A549 (cell line): ENCODE measurements at regions not wholly inside any gene's neighbourhood (a gene's known extent, or its start where the extent isn't known, plus 50 kb on each side); places are given as distances from the start of the nearest gene placed in this dataset.

Experiments
- ATAC-seq, 2 experiments: fragments of 200-7000 bp in 1 of 2; fragments of >200 bp in 1 of 2; cut with Nextera tagmentation in 1 of 2; cut with Tn5 transposase in 1 of 2; 3 replicates each; pipeline versions ENCODE4 v1.8.0 to v1.9.1; 2018 to 2020; ENCODE audit warnings: mild to moderate bottlenecking in 1 of 2, moderate library complexity in 1 of 2
- CTCF ChIA-PET: fragments of 300-600 bp; sonication (Branson Sonifier 250); formaldehyde crosslinking; extraction: SDS; loops from one replicate; lab custom pipeline; 2021; ENCODE audit warnings: antibody characterized with exemption, inconsistent platforms; lab: Yijun Ruan, JAX
- POLR2A ChIA-PET: fragments of 350-600 bp; formaldehyde crosslinking; extraction: SDS; loops from one replicate; lab custom pipeline; 2021; ENCODE audit warnings: antibody characterized with exemption, inconsistent platforms; lab: Yijun Ruan, JAX
- DNase-seq, 2 experiments: peaks; one replicate each; pipeline versions ENCODE4 v3.0.0 to v3.0.0-alpha.2; 2011 to 2016; ENCODE audit warnings: low read depth in 1 of 2, low spot score in 1 of 2
- FAIRE-seq: peaks from 2 replicates; lab custom pipeline; 2011; peaks lifted over from hg19 to GRCh38; lab: Jason Lieb, UNC
- H3K27ac ChIP-seq, 2 experiments: fragments of >200 bp; sonication (Bioruptor Twin); formaldehyde crosslinking; 3 replicates each; pipeline ENCODE4 v1.5.1; 2016 to 2017
- H3K4me1 ChIP-seq: fragments of >200 bp; sonication (Bioruptor Twin); formaldehyde crosslinking; 3 replicates; pipeline ENCODE4 v1.6.1; 2016
- H3K4me2 ChIP-seq: fragments of >200 bp; sonication (Bioruptor Twin); formaldehyde crosslinking; 3 replicates; pipeline ENCODE4 v1.6.1; 2016
- H3K4me3 ChIP-seq: fragments of >200 bp; sonication (Bioruptor Twin); formaldehyde crosslinking; 3 replicates; pipeline ENCODE4 v1.5.1; 2016
- H3K9me3 ChIP-seq: fragments of >200 bp; sonication (Bioruptor Twin); formaldehyde crosslinking; 3 replicates; pipeline ENCODE4 v1.6.1; 2016
- ATOH8 ChIP-seq: fragments of 250-450 bp; sonication (Bioruptor Pico); IDR thresholded peaks from 2 replicates; pipeline ENCODE4 v1.5.0; 2020; ENCODE audit warnings: low read depth, mild to moderate bottlenecking, moderate library complexity
- CEBPB ChIP-seq, 2 experiments: fragments of >200 bp in 1 of 2; sonication (Bioruptor Twin) in 1 of 2; formaldehyde crosslinking in 1 of 2; IDR thresholded peaks; 2 replicates each; pipeline ENCODE4 v1.6.1; 2012 to 2016
- CTCF ChIP-seq: fragments of >200 bp; sonication (Bioruptor Twin); formaldehyde crosslinking; IDR thresholded peaks from 3 replicates; pipeline ENCODE4 v1.5.1; 2016
- E2F6 ChIP-seq: IDR thresholded peaks from 2 replicates; pipeline ENCODE4 v1.6.1; 2012; ENCODE audit warnings: low read depth, borderline replicate concordance
- EHF ChIP-seq: fragments of 250-450 bp; sonication (Bioruptor Pico); IDR thresholded peaks from 2 replicates; pipeline ENCODE4 v1.5.0; 2020; ENCODE audit warnings: mild to moderate bottlenecking
- EHMT2 ChIP-seq: fragments of 200-600 bp; sonication (generic); IDR thresholded peaks from 2 replicates; pipeline ENCODE4 v1.6.1; 2016; ENCODE audit warnings: antibody characterized with exemption, low read depth, mild to moderate bottlenecking, moderate library complexity
- ELK1 ChIP-seq: fragments of 150-350 bp; IDR thresholded peaks from 2 replicates; pipeline ENCODE4 v1.6.1; 2014; ENCODE audit warnings: low read depth, mild to moderate bottlenecking, low read length
- FOSB ChIP-seq: fragments of 250-450 bp; sonication (Bioruptor Pico); IDR thresholded peaks from 2 replicates; pipeline ENCODE4 v1.5.0; 2020; ENCODE audit warnings: mild to moderate bottlenecking, moderate library complexity
- FOSL2 ChIP-seq, 2 experiments: fragments of 450-650 bp in 1 of 2; fragments of >200 bp in 1 of 2; sonication (Bioruptor Twin) in 1 of 2; formaldehyde crosslinking; IDR thresholded peaks; 2 replicates each; pipeline versions ENCODE4 v1.5.0 to v1.6.1; 2016 to 2020; ENCODE audit warnings: mild to moderate bottlenecking in 1 of 2, moderate library complexity in 1 of 2
- FOXS1 ChIP-seq: fragments of 250-450 bp; sonication (Bioruptor Pico); IDR thresholded peaks from 2 replicates; pipeline ENCODE4 v1.5.0; 2020; ENCODE audit warnings: mild to moderate bottlenecking, moderate library complexity
- HDAC2 ChIP-seq: fragments of 200-600 bp; sonication (generic); IDR thresholded peaks from 2 replicates; pipeline ENCODE4 v1.6.1; 2016
- HEYL ChIP-seq: fragments of 250-450 bp; sonication (Bioruptor Pico); IDR thresholded peaks from 2 replicates; pipeline ENCODE4 v1.8.0; 2021; ENCODE audit warnings: mild to moderate bottlenecking, moderate library complexity
- HOXA7 ChIP-seq: fragments of 250-450 bp; sonication (Bioruptor Pico); IDR thresholded peaks from 2 replicates; pipeline ENCODE4 v1.5.0; 2020; ENCODE audit warnings: mild to moderate bottlenecking, moderate library complexity
- HOXB13 ChIP-seq: fragments of 250-450 bp; sonication (Bioruptor Pico); IDR thresholded peaks from 2 replicates; pipeline ENCODE4 v1.5.0; 2020; ENCODE audit warnings: low read depth, mild to moderate bottlenecking, moderate library complexity
- JUN ChIP-seq, 2 experiments: fragments of >200 bp; sonication (Bioruptor Twin); formaldehyde crosslinking; IDR thresholded peaks; 2 replicates in 1 of 2; 3 replicates in 1 of 2; pipeline ENCODE4 v1.6.1; 2016 to 2017
- KDM1A ChIP-seq: fragments of 200-600 bp; sonication (generic); IDR thresholded peaks from 2 replicates; pipeline ENCODE4 v1.6.1; 2016; ENCODE audit warnings: low read depth, mild to moderate bottlenecking
- MAFK ChIP-seq: fragments of 450-650 bp; IDR thresholded peaks from 2 replicates; pipeline ENCODE4 v1.6.1; 2014; ENCODE audit not compliant: partially characterized antibody
- MYC ChIP-seq: IDR thresholded peaks from 2 replicates; pipeline ENCODE4 v1.6.1; 2012; ENCODE audit warnings: mild to moderate bottlenecking, inconsistent platforms, low read length, improper control_type of control experiment, borderline replicate concordance
- NPAS2 ChIP-seq: fragments of 250-450 bp; sonication (Bioruptor Pico); IDR thresholded peaks from 2 replicates; pipeline ENCODE4 v1.8.0; 2022; ENCODE audit warnings: mild to moderate bottlenecking, moderate library complexity, borderline replicate concordance
- PHF8 ChIP-seq: fragments of 200-600 bp; sonication (generic); IDR thresholded peaks from 2 replicates; pipeline ENCODE4 v1.6.1; 2016; ENCODE audit warnings: low read depth, mild to moderate bottlenecking, antibody characterized with exemption, moderate library complexity, borderline replicate concordance
- RFX5 ChIP-seq: fragments of 450-650 bp; IDR thresholded peaks from 2 replicates; pipeline ENCODE4 v1.7.1; 2014; ENCODE audit warnings: antibody characterized with exemption, mild to moderate bottlenecking, moderate library complexity
- RNF2 ChIP-seq: fragments of 200-600 bp; sonication (generic); IDR thresholded peaks from 2 replicates; pipeline ENCODE4 v1.6.1; 2016; ENCODE audit warnings: low read depth, mild to moderate bottlenecking, antibody characterized with exemption, moderate library complexity, borderline replicate concordance
- SMC3 ChIP-seq: fragments of >200 bp; sonication (Bioruptor Twin); formaldehyde crosslinking; IDR thresholded peaks from 3 replicates; pipeline ENCODE4 v1.6.1; 2018; ENCODE audit warnings: inconsistent platforms
- TP53 ChIP-seq: fragments of 250-450 bp; sonication (Bioruptor Pico); IDR thresholded peaks from 2 replicates; pipeline ENCODE4 v1.5.0; 2021; ENCODE audit warnings: mild to moderate bottlenecking, moderate library complexity
- ZC3H11A ChIP-seq: fragments of 450-650 bp; IDR thresholded peaks from 2 replicates; pipeline ENCODE4 v1.6.1; 2014; ENCODE audit warnings: antibody characterized with exemption, mild to moderate bottlenecking
- ZFP36 ChIP-seq: fragments of 450-650 bp; IDR thresholded peaks from 2 replicates; pipeline ENCODE4 v1.6.1; 2014; ENCODE audit warnings: borderline replicate concordance; ENCODE audit not compliant: partially characterized antibody
- ZNF302 ChIP-seq: fragments of 250-450 bp; sonication (Bioruptor Pico); IDR thresholded peaks from 2 replicates; pipeline ENCODE4 v1.9.0; 2021; ENCODE audit warnings: inconsistent platforms, mild to moderate bottlenecking, moderate library complexity
- ZSCAN20 ChIP-seq: fragments of 250-450 bp; sonication (Bioruptor Pico); IDR thresholded peaks from 2 replicates; pipeline ENCODE4 v1.8.0; 2022; ENCODE audit warnings: mild to moderate bottlenecking, moderate library complexity
- WGBS: methylation state at CpG from one replicate; pipeline ENCODE4 v1.1.6; 2017; ENCODE audit errors: missing lambda C conversion rate; 5-methylcytosine and 5-hydroxymethylcytosine counted together

- Histone ChIP-seq H3K9me3 (no peaks in the 10 kb centered on the region), H3K4me2 (no peak overlapping the region), H3K4me3 (no peak overlapping the region), H3K4me1 (0 out of 3 replicates have a peak, but pooled peaks cover 7% of the 10 kb centered on the region)
- DNase-seq (no peak), FAIRE-seq (no peak), ATAC-seq (no peak)
- ChIA-PET CTCF (no interaction called here), POLR2A (no interaction called here)
- WGBS, result 92% methylated on average over 1 of the region's 1 CpG
- TF ChIP-seq RNF2 (no peak), PHF8 (no peak), FOSL2 (IDR thresholded peaks at IDR 0.05) (no peak), FOSL2 (CRISPR knock-in tag; IDR thresholded peaks at IDR 0.05) (no peak), HOXB13 (CRISPR knock-in tag) (no peak), TP53 (CRISPR knock-in tag) (no peak), ZC3H11A (no peak), CEBPB (IDR thresholded peaks at IDR 0.05) (no peak), MYC (no peak), ELK1 (no peak), SMC3 (no peak), ZSCAN20 (CRISPR knock-in tag) (no peak), NPAS2 (no peak), ATOH8 (no peak), RFX5 (no peak), KDM1A (no peak), ZNF302 (no peak), HEYL (CRISPR knock-in tag) (no peak), FOXS1 (CRISPR knock-in tag) (no peak)
- TF ChIP-seq, all 56 proteins: peak for 0
- H3K27ac ChIP-seq, result no peak overlapping the region
Observed at GRCh38 chr4:100019821-100020220, 69.7 kb upstream of the H2AZ1 start.

GRCh38 chr4:100017637-100018310 lies 67.7 kb upstream of the H2AZ1 start:
- H3K4me2 ChIP-seq, result peak overlapping the region; percentile 6; the same call in 1 of the 3 replicates
- no peak for TF ChIP-seq PHF8
- no peak for TF ChIP-seq FOSL2 (IDR thresholded peaks at IDR 0.05)
- TF ChIP-seq FOSL2 (CRISPR knock-in tag; IDR thresholded peaks at IDR 0.05), result peak; percentile 32; the same call in 1 of the 2 replicates
- TF ChIP-seq HOXB13 (CRISPR knock-in tag), result no peak
- TF ChIP-seq, all 56 proteins: peak for 1
- no peak for FAIRE-seq
- no peaks in the 10 kb centered on the region for H3K9me3 ChIP-seq
- WGBS, result 20% methylated on average over 3 of the region's 3 CpGs
- POLR2A ChIA-PET, result no interaction called here
- peak in 1 of 2 experiments; percentile 8 for DNase-seq
- H3K4me1 ChIP-seq, result 0 out of 3 replicates have a peak, but pooled peaks cover 7% of the 10 kb centered on the region
- no peak overlapping the region for H3K4me3 ChIP-seq
- CTCF ChIA-PET, result no interaction called here
- no peak overlapping the region; a peak in 1 of 6 replicates for H3K27ac ChIP-seq
- no peak for ATAC-seq

- H3K27ac ChIP-seq, result no peak overlapping the region
- ChIA-PET CTCF (no interaction called here), POLR2A (no interaction called here)
- 0 out of 3 replicates have a peak, but pooled peaks cover 7% of the 10 kb centered on the region for H3K4me1 ChIP-seq
- no peak overlapping the region for H3K4me3 ChIP-seq
- H3K9me3 ChIP-seq, result no peaks in the 10 kb centered on the region
- WGBS, result 60% methylated on average over 3 of the region's 3 CpGs
- FAIRE-seq (no peak), ATAC-seq (no peak), DNase-seq (no peak)
- H3K4me2 ChIP-seq, result no peak overlapping the region
- TF ChIP-seq HDAC2 (no peak), NPAS2 (no peak), CTCF (no peak), MYC (no peak), ZFP36 (no peak), ZNF302 (no peak), EHF (no peak), CEBPB (IDR thresholded peaks at IDR 0.05) (no peak), MAFK (no peak), HOXA7 (CRISPR knock-in tag) (no peak), EHMT2 (no peak), RNF2 (no peak), TP53 (CRISPR knock-in tag) (no peak), FOSB (CRISPR knock-in tag) (no peak), RFX5 (no peak), JUN (IDR thresholded peaks at IDR 0.05) (no peak), E2F6 (no peak)
Observed at GRCh38 chr4:100016191-100016590, 66.1 kb upstream of the H2AZ1 start.
